DMS53 treated with DMSO at 0.1 percent for 48 hours (cell line): ENCODE measurements at regions not wholly inside any gene's neighbourhood (a gene's known extent, or its start where the extent isn't known, plus 50 kb on each side); places are given as distances from the start of the nearest gene placed in this dataset.
"Not testable (repeated sequence)": the region's sequence is repeated elsewhere in the genome, so short reads cannot be mapped to it uniquely, and the experiment has no call there.

Experiments
- DNase-seq: peaks from one replicate; lab custom pipeline; 2025; ENCODE audit not compliant: unreplicated experiment; lab: John Stamatoyannopoulos, UW

- no peak for DNase-seq
Observed at GRCh38 chr13:50129706-50130122, 114.5 kb downstream of the KCNRG start.

- no peak for DNase-seq
Observed at GRCh38 chr13:50130123-50130946, 115.1 kb downstream of the KCNRG start.

GRCh38 chr13:50131920-50132903 lies 117.0 kb downstream of the KCNRG start:
- DNase-seq: no peak

DNA sequence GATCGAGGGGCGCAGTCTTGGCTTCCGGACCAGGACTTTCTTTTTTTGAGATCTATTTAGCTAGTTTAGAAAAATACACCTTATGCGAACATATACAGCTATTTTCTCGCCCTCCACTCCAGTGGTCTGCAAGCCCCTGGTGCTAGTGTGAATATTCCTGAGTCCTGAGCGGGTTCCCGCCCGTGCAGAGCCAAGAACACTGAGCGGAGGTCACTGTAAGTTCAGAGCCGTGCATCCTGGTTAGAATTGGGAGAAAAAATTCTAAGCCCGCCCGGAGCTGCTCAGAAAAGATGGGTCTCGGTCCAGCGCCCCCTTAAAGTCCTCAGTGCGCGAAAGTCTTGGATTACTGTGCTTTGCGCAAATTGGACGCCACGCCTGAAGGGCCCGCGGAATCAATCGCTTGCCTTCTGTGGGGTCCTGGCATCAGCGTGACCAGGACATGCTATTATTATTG lies 117.7 kb downstream of the KCNRG start:
- DNase-seq: no peak

- DNase-seq: no peak
Observed at GRCh38 chr13:50133358-50133953, 118.2 kb downstream of the KCNRG start.

GRCh38 chr13:50136226-50136625 lies 121.0 kb downstream of the KCNRG start:
- no peak for DNase-seq

- DNase-seq: no peak
Observed at GRCh38 chr13:50136678-50137077, 121.4 kb downstream of the KCNRG start.

- not testable (repeated sequence) for DNase-seq
Observed at GRCh38 chr13:50139435-50139934, 124.2 kb downstream of the KCNRG start.

- no peak for DNase-seq
Observed at GRCh38 chr13:50140153-50140552, 124.9 kb downstream of the KCNRG start.

- no peak for DNase-seq
Observed at GRCh38 chr13:50140581-50141374, 125.5 kb downstream of the KCNRG start.

GRCh38 chr13:50141375-50141975 lies 126.2 kb downstream of the KCNRG start:
- DNase-seq: no peak

DNA sequence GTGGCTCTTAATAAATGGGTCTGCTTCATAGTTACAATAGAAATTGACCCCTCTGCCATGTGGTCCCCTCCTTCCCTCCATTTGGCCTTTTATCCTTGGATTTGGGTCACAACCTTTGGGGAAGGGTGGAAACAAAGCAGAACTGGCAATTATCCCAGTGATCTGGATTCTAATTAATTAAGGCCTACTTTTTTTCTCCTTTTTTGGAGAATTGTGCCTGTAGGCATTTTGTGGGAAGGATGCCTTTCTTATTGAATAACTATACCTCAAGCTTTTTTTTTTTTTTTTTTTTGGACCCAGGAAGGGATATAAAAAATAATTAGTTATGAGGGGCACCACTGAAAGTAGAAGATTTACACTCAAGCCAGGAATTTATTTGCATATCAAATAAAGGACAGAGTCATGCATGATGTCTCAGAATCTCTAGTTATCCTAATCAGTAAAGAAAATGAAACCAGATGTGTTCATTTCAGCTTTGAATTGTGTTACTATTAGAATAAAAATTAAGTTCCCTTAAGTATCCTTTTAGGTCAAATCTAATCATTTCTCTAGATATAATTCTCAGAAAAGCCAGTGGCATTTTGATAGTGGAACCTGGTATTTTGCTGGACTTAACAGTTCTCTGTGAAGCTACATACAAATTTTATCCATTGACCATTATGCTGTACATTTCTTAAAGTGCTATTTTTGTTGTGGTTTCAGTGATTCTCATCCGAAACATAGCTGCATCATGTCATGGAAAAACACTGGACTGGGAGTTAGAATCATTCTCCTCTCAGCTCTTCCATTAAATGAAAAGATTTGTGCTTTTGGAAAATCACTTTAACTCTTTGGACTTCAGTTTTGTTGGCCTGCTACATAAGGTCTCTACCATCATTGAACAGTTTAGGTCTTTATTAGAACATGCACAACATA lies 129.3 kb downstream of the KCNRG start:
- no peak for DNase-seq

DNA sequence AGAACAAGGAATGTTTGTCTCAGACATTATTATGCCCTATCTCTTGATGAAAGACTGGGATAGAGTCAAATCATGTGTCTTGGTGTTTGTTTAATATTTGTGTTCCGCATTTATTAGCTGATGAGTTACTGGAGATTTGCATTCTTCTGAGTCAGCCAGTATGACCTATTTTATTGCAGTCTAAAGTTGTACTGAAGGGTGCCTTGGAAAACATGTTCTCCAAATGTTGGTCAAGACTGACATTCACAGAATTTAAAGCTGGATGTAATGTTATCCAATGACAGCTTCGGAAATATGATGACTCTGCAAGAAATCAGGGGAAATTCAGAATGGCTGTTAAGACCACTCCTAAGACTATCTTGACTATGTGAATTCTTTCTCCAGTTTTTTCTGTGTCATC lies 134.0 kb downstream of the KCNRG start:
- no peak for DNase-seq

- no peak for DNase-seq
Observed at GRCh38 chr13:50149932-50150331, 134.7 kb downstream of the KCNRG start.

DNA sequence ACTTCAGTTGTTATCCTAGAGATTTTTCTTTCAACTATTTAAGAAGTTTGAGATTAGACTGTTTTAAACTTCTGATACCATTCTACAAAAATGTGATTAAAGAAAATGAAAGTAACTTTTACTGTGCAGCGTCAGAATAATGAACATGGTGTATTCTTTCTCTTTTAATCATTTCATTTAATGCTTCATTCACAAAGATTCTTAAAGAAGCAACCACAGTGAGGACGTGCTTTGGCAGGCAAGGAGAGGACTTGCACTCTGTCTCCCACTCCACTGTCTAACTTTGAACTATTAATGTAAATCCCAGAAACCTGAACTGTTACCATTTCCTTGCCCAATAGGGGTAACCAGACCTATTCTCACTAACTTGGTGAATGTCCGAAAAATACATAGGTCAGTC lies 137.0 kb downstream of the KCNRG start:
- DNase-seq: no peak

- DNase-seq: no peak
Observed at GRCh38 chr13:50152655-50153309, 137.5 kb downstream of the KCNRG start.

DNA sequence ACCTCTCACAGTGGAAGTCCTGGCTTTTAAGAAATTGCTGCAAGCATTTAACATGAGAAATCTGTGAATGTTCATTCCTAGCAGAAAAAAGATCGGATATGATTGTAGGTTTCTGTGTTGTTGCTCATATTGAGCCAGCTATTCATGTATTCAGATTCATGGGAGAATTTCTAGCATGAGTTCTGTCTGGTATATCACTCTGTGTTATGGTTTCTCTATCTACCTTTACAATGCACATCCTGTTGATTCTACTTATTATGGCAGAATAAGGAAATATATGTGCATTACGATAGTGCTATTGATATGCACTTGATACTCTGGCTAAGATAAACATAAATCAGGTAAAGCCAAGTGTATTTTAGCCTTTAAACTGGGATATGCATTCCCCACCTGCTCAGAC lies 138.2 kb downstream of the KCNRG start:
- DNase-seq: no peak

DNA sequence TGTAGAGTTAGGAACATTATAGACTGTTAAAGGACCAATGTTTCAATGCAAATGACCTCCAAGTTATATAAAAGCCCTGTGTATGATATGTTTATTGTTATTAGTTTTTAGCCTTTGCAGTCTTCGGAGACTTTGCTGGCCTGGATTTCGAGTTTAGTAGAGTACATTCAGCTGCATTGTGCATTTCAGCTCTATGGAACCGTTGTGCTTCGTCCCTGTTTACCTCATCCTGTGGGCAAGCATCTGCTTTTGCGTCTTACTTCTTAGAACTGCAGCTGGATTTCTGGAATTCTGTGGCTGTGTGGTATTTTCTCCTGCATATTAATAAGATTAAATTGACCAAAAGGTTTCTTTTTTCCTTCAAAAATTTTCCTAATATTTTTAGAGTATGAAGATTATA lies 138.6 kb downstream of the KCNRG start:
- no peak for DNase-seq
